ENCODE measurements at regions not wholly inside any gene's neighbourhood (a gene's known extent, or its start where the extent isn't known, plus 50 kb on each side); places are given as distances from the start of the nearest gene placed in this dataset.

GRCh38 chr12:127507341-127507740, 759.6 kb upstream of the TMEM132C start:
- no peak for TF ChIP-seq CTCF (IDR thresholded peaks at IDR 0.05; ENCODE audit: extremely low read depth, insufficient read depth, missing control alignments)
- in situ Hi-C loops (cut with MboI; ENCODE audit: low pct_unique_long_range_greater_than_20kb, low sequenced_read_pairs, unreplicated experiment): no loop called here
- DNase-seq (ENCODE audit: low spot score): no peak

- no peak for DNase-seq (ENCODE audit: low spot score)
- in situ Hi-C loops (cut with MboI; ENCODE audit: low pct_unique_long_range_greater_than_20kb, low sequenced_read_pairs, unreplicated experiment): no loop called here
- no peak for TF ChIP-seq CTCF (IDR thresholded peaks at IDR 0.05; ENCODE audit: extremely low read depth, insufficient read depth, missing control alignments)
Observed at GRCh38 chr12:127509066-127509778, 757.7 kb upstream of the TMEM132C start.

GRCh38 chr12:127515941-127516340, 751.0 kb upstream of the TMEM132C start:
- DNase-seq (ENCODE audit: low spot score): no peak
- TF ChIP-seq CTCF (IDR thresholded peaks at IDR 0.05; ENCODE audit: extremely low read depth, insufficient read depth, missing control alignments): no peak
- in situ Hi-C loops (cut with MboI; ENCODE audit: low pct_unique_long_range_greater_than_20kb, low sequenced_read_pairs, unreplicated experiment): no loop called here

GRCh38 chr12:127516467-127516866, 750.5 kb upstream of the TMEM132C start:
- DNase-seq (ENCODE audit: low spot score): no peak
- no peak for TF ChIP-seq CTCF (IDR thresholded peaks at IDR 0.05; ENCODE audit: extremely low read depth, insufficient read depth, missing control alignments)
- in situ Hi-C loops (cut with MboI; ENCODE audit: low pct_unique_long_range_greater_than_20kb, low sequenced_read_pairs, unreplicated experiment): no loop called here

- DNase-seq (ENCODE audit: low spot score): no peak
- TF ChIP-seq CTCF (IDR thresholded peaks at IDR 0.05; ENCODE audit: extremely low read depth, insufficient read depth, missing control alignments): no peak
- in situ Hi-C loops (cut with MboI; ENCODE audit: low pct_unique_long_range_greater_than_20kb, low sequenced_read_pairs, unreplicated experiment): no loop called here
Observed at GRCh38 chr12:127519779-127520178, 747.2 kb upstream of the TMEM132C start.

- no peak for TF ChIP-seq CTCF (IDR thresholded peaks at IDR 0.05; ENCODE audit: extremely low read depth, insufficient read depth, missing control alignments)
- no peak for DNase-seq (ENCODE audit: low spot score)
- in situ Hi-C loops (cut with MboI; ENCODE audit: low pct_unique_long_range_greater_than_20kb, low sequenced_read_pairs, unreplicated experiment): no loop called here
Observed at GRCh38 chr12:127526925-127527324, 740.0 kb upstream of the TMEM132C start.

Measured in GM13977 (cell line).